ENCODE measurements at regions not wholly inside any gene's neighbourhood (a gene's known extent, or its start where the extent isn't known, plus 50 kb on each side); places are given as distances from the start of the nearest gene placed in this dataset.

GRCh38 chr3:187587076-187587475, 83.1 kb downstream of the SST start:
- intact Hi-C loops (cut with DNase I): no loop called here
- TF ChIP-seq POLR2A (IDR thresholded peaks at IDR 0.05) (no peak), POLR2AphosphoS5 (IDR thresholded peaks at IDR 0.05) (no peak), CTCF (IDR thresholded peaks at IDR 0.05) (no peak)
- DNase-seq (ENCODE audit: low spot score): no peak
- Histone ChIP-seq H3K4me1 (replicated peaks) (no peaks in the 10 kb centered on the region), H3K4me3 (no peak overlapping the region), H3K9me3 (no peaks in the 10 kb centered on the region), H3K27ac (no peak overlapping the region), H3K27me3 (replicated peaks; ENCODE audit: insufficient read depth) (peaks cover 4% of the 10 kb centered on the region), H3K36me3 (no peaks in the 10 kb centered on the region)
- WGBS: 70% methylated on average over 4 of the region's 4 CpGs

- intact Hi-C loops (cut with DNase I): no loop called here
- no peak overlapping the region for H3K4me3 ChIP-seq
- H3K9me3 ChIP-seq: no peaks in the 10 kb centered on the region
- no peaks in the 10 kb centered on the region for H3K4me1 ChIP-seq (replicated peaks)
- H3K27me3 ChIP-seq (replicated peaks; ENCODE audit: insufficient read depth): peaks cover 4% of the 10 kb centered on the region
- no peak overlapping the region for H3K27ac ChIP-seq
- no peaks in the 10 kb centered on the region for H3K36me3 ChIP-seq
- TF ChIP-seq CTCF (IDR thresholded peaks at IDR 0.05): no peak
- no peak for TF ChIP-seq POLR2A (IDR thresholded peaks at IDR 0.05)
- TF ChIP-seq POLR2AphosphoS5 (IDR thresholded peaks at IDR 0.05): no peak
- no peak for DNase-seq (ENCODE audit: low spot score)
Measured at GRCh38 chr3:187586226-187586625, 84.0 kb downstream of the SST start.

GRCh38 chr3:187572441-187572840, 97.8 kb downstream of the SST start:
- intact Hi-C loops (cut with DNase I): no loop called here
- 74% methylated on average over 2 of the region's 2 CpGs for whole genome bisulfite sequencing
- Histone ChIP-seq H3K27ac (no peak overlapping the region), H3K4me3 (no peak overlapping the region), H3K36me3 (no peaks in the 10 kb centered on the region), H3K9me3 (no peaks in the 10 kb centered on the region), H3K4me1 (replicated peaks) (no peaks in the 10 kb centered on the region), H3K27me3 (replicated peaks; ENCODE audit: insufficient read depth) (no peaks in the 10 kb centered on the region)
- DNase-seq (ENCODE audit: low spot score): no peak
- no peak for TF ChIP-seq POLR2A (IDR thresholded peaks at IDR 0.05)
- TF ChIP-seq POLR2AphosphoS5 (IDR thresholded peaks at IDR 0.05): no peak
- no peak for TF ChIP-seq CTCF (IDR thresholded peaks at IDR 0.05)

GRCh38 chr3:187571701-187572100, 98.5 kb downstream of the SST start:
- DNase-seq (ENCODE audit: low spot score): no peak
- Histone ChIP-seq H3K4me3 (no peak overlapping the region), H3K9me3 (no peaks in the 10 kb centered on the region), H3K27ac (no peak overlapping the region), H3K27me3 (replicated peaks; ENCODE audit: insufficient read depth) (no peaks in the 10 kb centered on the region), H3K4me1 (replicated peaks) (no peaks in the 10 kb centered on the region), H3K36me3 (no peaks in the 10 kb centered on the region)
- TF ChIP-seq CTCF (IDR thresholded peaks at IDR 0.05): no peak
- no peak for TF ChIP-seq POLR2AphosphoS5 (IDR thresholded peaks at IDR 0.05)
- TF ChIP-seq POLR2A (IDR thresholded peaks at IDR 0.05): no peak
- 70% methylated on average over 4 of the region's 4 CpGs for WGBS
- intact Hi-C loops (cut with DNase I): no loop called here

GRCh38 chr3:187570776-187571175, 99.4 kb downstream of the SST start:
- H3K9me3 ChIP-seq: no peaks in the 10 kb centered on the region
- H3K27ac ChIP-seq: no peak overlapping the region
- no peak overlapping the region for H3K4me3 ChIP-seq
- H3K27me3 ChIP-seq (replicated peaks; ENCODE audit: insufficient read depth): no peaks in the 10 kb centered on the region
- no peak for DNase-seq (ENCODE audit: low spot score)
- WGBS: 89% methylated on average over 2 of the region's 2 CpGs
- no peak for TF ChIP-seq POLR2A (IDR thresholded peaks at IDR 0.05)
- intact Hi-C loops (cut with DNase I): no loop called here
- H3K4me1 ChIP-seq (replicated peaks): no peaks in the 10 kb centered on the region
- H3K36me3 ChIP-seq: no peaks in the 10 kb centered on the region

Data from prostate gland (tissue), 2 donors.